Vagina (tissue), 2 donors: ENCODE measurements at regions not wholly inside any gene's neighbourhood (a gene's known extent, or its start where the extent isn't known, plus 50 kb on each side); places are given as distances from the start of the nearest gene placed in this dataset.

Source experiments
- DNase-seq, 2 donors: peaks; one replicate each; pipeline ENCODE4 v3.0.0-alpha.2; 2017; ENCODE audit errors: extremely low spot score in 2 of 2
- H3K27ac ChIP-seq: fragments of 200-600 bp; sonication (generic); one replicate; pipeline ENCODE4 v1.5.1; 2019
- H3K27me3 ChIP-seq: fragments of 200-600 bp; sonication (generic); one replicate; pipeline ENCODE4 v1.5.1; 2019
- H3K36me3 ChIP-seq, 2 donors: fragments of 200-600 bp; sonication (generic); one replicate each; pipeline ENCODE4 v1.5.1; 2017 to 2019
- H3K4me1 ChIP-seq: fragments of 200-600 bp; sonication (generic); one replicate; pipeline ENCODE4 v1.5.1; 2019
- H3K4me3 ChIP-seq, 2 donors: fragments of 200-600 bp; sonication (generic); 1 replicate in 1 of 2; 2 replicates in 1 of 2; pipeline ENCODE4 v1.5.1; 2016 to 2019
- H3K9me3 ChIP-seq: fragments of 200-600 bp; sonication (generic); one replicate; pipeline ENCODE4 v1.5.1; 2019
- POLR2A ChIP-seq, 2 donors: fragments of 450-650 bp; IDR thresholded peaks; one replicate each; pipeline ENCODE4 v1.6.1; 2017; ENCODE audit warnings: antibody characterized with exemption in 2 of 2, mild to moderate bottlenecking in 2 of 2, moderate library complexity in 2 of 2
- POLR2AphosphoS5 ChIP-seq, 2 donors: sonication (generic); formaldehyde crosslinking; IDR thresholded peaks; one replicate each; pipeline ENCODE4 v1.9.0; 2017; ENCODE audit warnings: antibody characterized with exemption in 2 of 2, mild to moderate bottlenecking in 2 of 2, low read depth in 1 of 2; ENCODE audit not compliant: insufficient read depth in 1 of 2
- intact Hi-C: fragments of 100-400 bp; cut with DNase I; formaldehyde crosslinking; loops from one replicate; pipeline ENCODE4 v1.15.1; 2023
- TF ChIP-seq, protein P1 (sequence below), 3 experiments: fragments of 450-650 bp in 2 of 3; fragments of 200-600 bp in 1 of 3; sonication (generic) in 1 of 3; IDR thresholded peaks; one replicate each; pipeline ENCODE4 v1.5.1; 2017 to 2019; ENCODE audit warnings: antibody characterized with exemption in 3 of 3, mild to moderate bottlenecking in 2 of 3, moderate library complexity in 2 of 3

DNA sequence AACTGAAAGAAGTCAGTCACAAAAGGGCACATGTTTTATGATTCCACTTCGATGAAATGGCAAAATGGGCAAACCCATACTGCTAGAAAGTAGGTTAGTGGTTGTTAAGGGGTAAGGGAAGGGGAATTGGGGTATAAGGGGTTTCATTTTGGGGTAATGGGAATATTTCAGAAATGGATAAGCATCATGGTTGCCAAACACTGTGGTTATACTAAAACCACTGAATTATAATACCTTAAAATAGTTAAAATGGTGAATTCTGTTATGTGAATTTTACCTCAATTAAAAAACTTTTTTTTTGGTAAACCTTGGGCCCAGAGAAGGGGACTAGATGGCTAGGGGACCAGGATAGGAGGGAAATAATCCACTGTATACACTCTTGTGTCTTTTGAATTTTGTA, 52.3 kb upstream of the BHLHE40 start:
- Histone ChIP-seq H3K27me3 (no peaks in the 10 kb centered on the region), H3K9me3 (no peaks in the 10 kb centered on the region), H3K4me1 (no peaks in the 10 kb centered on the region), H3K27ac (no peak overlapping the region), H3K4me3 (no peak overlapping the region), H3K36me3 (no peaks in the 10 kb centered on the region)
- intact Hi-C loops, result no loop called here
- no peak for DNase-seq
- TF ChIP-seq POLR2A (IDR thresholded peaks at IDR 0.05), result no peak
- TF ChIP-seq, protein P1, sequence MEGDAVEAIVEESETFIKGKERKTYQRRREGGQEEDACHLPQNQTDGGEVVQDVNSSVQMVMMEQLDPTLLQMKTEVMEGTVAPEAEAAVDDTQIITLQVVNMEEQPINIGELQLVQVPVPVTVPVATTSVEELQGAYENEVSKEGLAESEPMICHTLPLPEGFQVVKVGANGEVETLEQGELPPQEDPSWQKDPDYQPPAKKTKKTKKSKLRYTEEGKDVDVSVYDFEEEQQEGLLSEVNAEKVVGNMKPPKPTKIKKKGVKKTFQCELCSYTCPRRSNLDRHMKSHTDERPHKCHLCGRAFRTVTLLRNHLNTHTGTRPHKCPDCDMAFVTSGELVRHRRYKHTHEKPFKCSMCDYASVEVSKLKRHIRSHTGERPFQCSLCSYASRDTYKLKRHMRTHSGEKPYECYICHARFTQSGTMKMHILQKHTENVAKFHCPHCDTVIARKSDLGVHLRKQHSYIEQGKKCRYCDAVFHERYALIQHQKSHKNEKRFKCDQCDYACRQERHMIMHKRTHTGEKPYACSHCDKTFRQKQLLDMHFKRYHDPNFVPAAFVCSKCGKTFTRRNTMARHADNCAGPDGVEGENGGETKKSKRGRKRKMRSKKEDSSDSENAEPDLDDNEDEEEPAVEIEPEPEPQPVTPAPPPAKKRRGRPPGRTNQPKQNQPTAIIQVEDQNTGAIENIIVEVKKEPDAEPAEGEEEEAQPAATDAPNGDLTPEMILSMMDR (IDR thresholded peaks at IDR 0.05), result no peak

DNA sequence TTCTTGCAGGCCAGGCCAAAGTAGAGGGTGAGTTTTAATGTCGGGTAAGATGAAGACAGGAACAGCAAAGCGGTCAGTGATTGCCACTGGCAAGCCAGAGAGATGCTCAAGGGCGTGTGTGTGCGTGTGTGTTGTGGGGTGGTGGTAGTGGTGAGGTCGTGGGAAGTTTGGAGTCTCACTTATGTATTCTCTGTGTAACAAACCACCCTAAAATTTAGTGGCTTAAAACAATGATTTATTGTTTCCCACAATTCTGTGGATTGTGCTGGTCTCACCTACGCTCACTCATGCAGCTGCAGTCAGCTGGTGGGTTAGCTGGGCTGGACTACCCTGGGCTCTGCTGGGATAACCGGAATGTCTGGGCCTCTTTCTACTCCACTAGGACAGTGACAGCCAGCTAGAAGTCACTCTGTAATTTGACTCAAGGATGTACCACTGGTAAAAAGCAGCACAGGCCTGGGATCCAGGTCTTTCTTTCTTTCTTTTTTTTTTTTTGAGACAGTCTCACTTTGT, 50.9 kb upstream of the BHLHE40 start:
- Histone ChIP-seq H3K4me1 (no peaks in the 10 kb centered on the region), H3K9me3 (no peaks in the 10 kb centered on the region), H3K27me3 (no peaks in the 10 kb centered on the region), H3K4me3 (no peak overlapping the region), H3K36me3 (no peaks in the 10 kb centered on the region), H3K27ac (no peak overlapping the region)
- intact Hi-C loops, result no loop called here
- DNase-seq, result no peak
- TF ChIP-seq POLR2A (IDR thresholded peaks at IDR 0.05) (no peak), POLR2AphosphoS5 (IDR thresholded peaks at IDR 0.05; ENCODE audit: insufficient read depth in 1 of 2, low read depth in 1 of 2) (no peak)
- TF ChIP-seq, protein P1 (IDR thresholded peaks at IDR 0.05), result no peak
